Adrenal gland (tissue), 9 donors: ENCODE measurements at regions not wholly inside any gene's neighbourhood (a gene's known extent, or its start where the extent isn't known, plus 50 kb on each side); places are given as distances from the start of the nearest gene placed in this dataset.

Experiments
- DNase-seq, 7 donors: peaks; one replicate each; pipeline ENCODE4 v3.0.0-alpha.2; 2019 to 2020
- H3K27ac ChIP-seq, 5 donors: fragments of 200-600 bp; sonication (generic) in 4 of 5; 1 replicate in 3 of 5; 2 replicates in 2 of 5; pipeline versions ENCODE4 v1.5.1 to v1.8.0; 2016 to 2020; ENCODE audit warnings: mild to moderate bottlenecking in 1 of 5
- H3K27me3 ChIP-seq: fragments of 200-600 bp; 2 replicates; pipeline ENCODE4 v1.8.0; 2021
- H3K36me3 ChIP-seq, 2 donors: fragments of 200-600 bp; replicated peaks in 1 of 2; 1 replicate in 1 of 2; 2 replicates in 1 of 2; pipeline versions ENCODE4 v1.5.1 to v1.8.0; 2018 to 2022
- H3K4me1 ChIP-seq, 2 donors: fragments of 200-600 bp; replicated peaks in 1 of 2; 1 replicate in 1 of 2; 2 replicates in 1 of 2; pipeline versions ENCODE4 v1.5.1 to v1.8.0; 2018 to 2021
- H3K4me3 ChIP-seq, 4 donors: fragments of 200-600 bp; sonication (generic) in 3 of 4; one replicate each; pipeline ENCODE4 v1.5.1; 2016 to 2018
- H3K9me3 ChIP-seq, 3 donors: fragments of 200-600 bp; sonication (generic) in 1 of 3; replicated peaks in 1 of 3; 1 replicate in 2 of 3; 2 replicates in 1 of 3; pipeline versions ENCODE4 v1.5.1 to v1.8.0; 2016 to 2021
- CTCF ChIP-seq, 6 experiments: fragments of 450-650 bp in 4 of 6; fragments of 200-600 bp in 2 of 6; sonication (generic) in 1 of 6; IDR thresholded peaks; 1 replicate in 5 of 6; 2 replicates in 1 of 6; pipeline versions ENCODE4 v1.5.1 to v1.8.0; 2016 to 2021; ENCODE audit warnings: antibody characterized with exemption in 6 of 6, mild to moderate bottlenecking in 2 of 6, moderate library complexity in 1 of 6
- POLR2A ChIP-seq, 2 donors: fragments of 450-650 bp; IDR thresholded peaks; one replicate each; pipeline ENCODE4 v1.6.1; 2017; ENCODE audit warnings: antibody characterized with exemption in 2 of 2, mild to moderate bottlenecking in 2 of 2, moderate library complexity in 1 of 2
- WGBS, 4 donors: extraction: QIAGEN DNeasy Blood & Tissue Kit in 2 of 4; methylation state at CpG; one replicate each; pipeline versions ENCODE4 v1.1.5 to v1.1.7; 2013 to 2017; 5-methylcytosine and 5-hydroxymethylcytosine counted together
- intact Hi-C, 2 donors: fragments of 100-400 bp; cut with DNase I; formaldehyde crosslinking; loops; one replicate each; pipeline versions ENCODE4 v1.14.1 to v1.15.0; 2022 to 2023
- donor health status: healthy with polysubstance abuse.
- donor health status: Bipolar disorder and iron deficiency.
- donor health status: DM: yes; HTN: yes; CAD: no.
- donor health status: DM: no; HTN: no; CAD: no.
- donor health status: DM: no; HTN: no; CAD: no.

GRCh38 chr14:97052001-97052400 lies 254.8 kb downstream of the VRK1 start:
- no peak for DNase-seq
- no peaks in the 10 kb centered on the region for H3K36me3 ChIP-seq
- no peaks in the 10 kb centered on the region for H3K9me3 ChIP-seq
- H3K4me3 ChIP-seq: no peak overlapping the region
- no peak overlapping the region for H3K27ac ChIP-seq
- H3K27me3 ChIP-seq: no peaks in the 10 kb centered on the region
- intact Hi-C loops: no loop called here
- TF ChIP-seq POLR2A (IDR thresholded peaks at IDR 0.05): no peak
- no peak for TF ChIP-seq CTCF (IDR thresholded peaks at IDR 0.05)
- H3K4me1 ChIP-seq: no peaks in the 10 kb centered on the region

GRCh38 chr14:97053941-97054340 lies 256.8 kb downstream of the VRK1 start:
- WGBS, 4 donors: 80 to 85% (median 83%) methylated on average over 9 of the region's 9 CpGs
- H3K4me3 ChIP-seq: no peak overlapping the region
- intact Hi-C loops: no loop called here
- no peak for DNase-seq
- H3K4me1 ChIP-seq: no peaks in the 10 kb centered on the region
- no peak overlapping the region for H3K27ac ChIP-seq
- no peaks in the 10 kb centered on the region for H3K27me3 ChIP-seq
- TF ChIP-seq CTCF (IDR thresholded peaks at IDR 0.05) (no peak), POLR2A (IDR thresholded peaks at IDR 0.05) (no peak)
- no peaks in the 10 kb centered on the region for H3K9me3 ChIP-seq
- no peaks in the 10 kb centered on the region for H3K36me3 ChIP-seq

- no peak overlapping the region for H3K4me3 ChIP-seq
- no peaks in the 10 kb centered on the region for H3K9me3 ChIP-seq
- intact Hi-C loops: no loop called here
- TF ChIP-seq CTCF (IDR thresholded peaks at IDR 0.05) (no peak), POLR2A (IDR thresholded peaks at IDR 0.05) (no peak)
- H3K27me3 ChIP-seq: no peaks in the 10 kb centered on the region
- no peak overlapping the region for H3K27ac ChIP-seq
- no peak for DNase-seq
- no peaks in the 10 kb centered on the region for H3K36me3 ChIP-seq
- 63 to 70% (median 68%) methylated on average over 9 of the region's 9 CpGs for WGBS, 4 donors
- no peaks in the 10 kb centered on the region for H3K4me1 ChIP-seq
Measured at GRCh38 chr14:97055355-97055754, 258.2 kb downstream of the VRK1 start.

- no peaks in the 10 kb centered on the region for H3K4me1 ChIP-seq
- no peak overlapping the region for H3K4me3 ChIP-seq
- intact Hi-C loops: no loop called here
- TF ChIP-seq CTCF (IDR thresholded peaks at IDR 0.05) (no peak), POLR2A (IDR thresholded peaks at IDR 0.05) (no peak)
- no peaks in the 10 kb centered on the region for H3K36me3 ChIP-seq
- no peak overlapping the region for H3K27ac ChIP-seq
- 25 to 36% (median 28%) methylated on average over 6 of the region's 6 CpGs for WGBS, 4 donors
- no peaks in the 10 kb centered on the region for H3K9me3 ChIP-seq
- no peak for DNase-seq
- H3K27me3 ChIP-seq: no peaks in the 10 kb centered on the region
Measured at GRCh38 chr14:97056086-97056485, 258.9 kb downstream of the VRK1 start.
